ENCODE measurements at regions not wholly inside any gene's neighbourhood (a gene's known extent, or its start where the extent isn't known, plus 50 kb on each side); places are given as distances from the start of the nearest gene placed in this dataset.

DNA sequence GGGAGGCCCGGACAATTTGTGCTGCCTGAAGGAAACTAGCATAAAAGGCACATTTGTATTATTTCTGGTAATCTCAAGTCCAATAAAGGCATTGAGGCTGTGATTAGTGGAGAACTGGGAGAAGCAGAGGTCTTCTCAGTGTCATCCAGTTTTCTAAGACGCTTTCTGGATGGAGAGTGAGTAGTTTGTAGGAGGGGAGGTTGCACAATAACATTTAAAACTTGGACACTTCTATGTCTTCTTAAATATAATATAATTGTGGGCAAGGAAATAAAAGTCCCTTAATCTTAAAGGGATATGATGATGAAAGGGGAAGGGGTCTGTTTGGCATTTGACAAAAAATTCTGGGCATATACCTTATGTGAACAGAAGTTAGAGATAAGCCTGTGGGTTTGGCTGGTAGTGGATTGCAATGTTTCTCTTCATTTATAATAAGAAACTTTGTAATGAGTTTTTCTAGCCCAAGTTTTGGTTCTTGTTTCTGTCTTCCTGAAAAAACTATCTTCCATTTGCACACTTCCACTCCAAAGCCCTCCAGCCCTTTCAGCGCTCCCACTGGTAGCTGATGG lies 291.6 kb upstream of the TGFBR2 start:
- DNase-seq (ENCODE audit: low read depth, low spot score) (no peak), FAIRE-seq (no peak)
- Histone ChIP-seq H3K9me1 (ENCODE audit: control insufficient read depth, extremely low read depth, insufficient read depth, low read length) (no peaks in the 10 kb centered on the region), H3K9ac (ENCODE audit: control insufficient read depth, extremely low read depth, insufficient read depth, low read length) (no peak overlapping the region), H3K4me3 (ENCODE audit: control insufficient read depth in 2 of 3, extremely low read depth in 1 of 3, insufficient read depth in 2 of 3, low read depth in 1 of 3, low read length in 3 of 3) (no peak overlapping the region), H3K36me3 (ENCODE audit: control insufficient read depth in 2 of 2, extremely low read depth in 1 of 2, insufficient read depth in 2 of 2, low read length in 2 of 2) (no peaks in the 10 kb centered on the region), H3K27me3 (ENCODE audit: control insufficient read depth, extremely low read depth, insufficient read depth, low read length) (no peaks in the 10 kb centered on the region), H3K79me2 (ENCODE audit: control insufficient read depth, insufficient read depth, low read length) (no peaks in the 10 kb centered on the region), H3K4me2 (ENCODE audit: control insufficient read depth, extremely low read depth, insufficient read depth, low read depth, low read length) (no peak overlapping the region), H3K27ac (ENCODE audit: control insufficient read depth, insufficient read depth, low read length) (no peak overlapping the region), H3K4me1 (ENCODE audit: control insufficient read depth, extremely low read depth, insufficient read depth, low read length) (peaks cover 8% of the 10 kb centered on the region), H2AFZ (ENCODE audit: control insufficient read depth, low read length) (no peak overlapping the region), H3K9me3 (ENCODE audit: control insufficient read depth, low read depth, low read length) (peaks cover 2% of the 10 kb centered on the region), H4K20me1 (ENCODE audit: control insufficient read depth, extremely low read depth, insufficient read depth, low read length) (no peaks in the 10 kb centered on the region)
- TF ChIP-seq, protein P1, sequence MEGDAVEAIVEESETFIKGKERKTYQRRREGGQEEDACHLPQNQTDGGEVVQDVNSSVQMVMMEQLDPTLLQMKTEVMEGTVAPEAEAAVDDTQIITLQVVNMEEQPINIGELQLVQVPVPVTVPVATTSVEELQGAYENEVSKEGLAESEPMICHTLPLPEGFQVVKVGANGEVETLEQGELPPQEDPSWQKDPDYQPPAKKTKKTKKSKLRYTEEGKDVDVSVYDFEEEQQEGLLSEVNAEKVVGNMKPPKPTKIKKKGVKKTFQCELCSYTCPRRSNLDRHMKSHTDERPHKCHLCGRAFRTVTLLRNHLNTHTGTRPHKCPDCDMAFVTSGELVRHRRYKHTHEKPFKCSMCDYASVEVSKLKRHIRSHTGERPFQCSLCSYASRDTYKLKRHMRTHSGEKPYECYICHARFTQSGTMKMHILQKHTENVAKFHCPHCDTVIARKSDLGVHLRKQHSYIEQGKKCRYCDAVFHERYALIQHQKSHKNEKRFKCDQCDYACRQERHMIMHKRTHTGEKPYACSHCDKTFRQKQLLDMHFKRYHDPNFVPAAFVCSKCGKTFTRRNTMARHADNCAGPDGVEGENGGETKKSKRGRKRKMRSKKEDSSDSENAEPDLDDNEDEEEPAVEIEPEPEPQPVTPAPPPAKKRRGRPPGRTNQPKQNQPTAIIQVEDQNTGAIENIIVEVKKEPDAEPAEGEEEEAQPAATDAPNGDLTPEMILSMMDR (optimal IDR thresholded peaks at IDR 0.05 in 1 of 3, IDR thresholded peaks at IDR 0.05 in 1 of 3, conservative IDR thresholded peaks at IDR 0.05 in 1 of 3; ENCODE audit: extremely low read depth in 1 of 3, insufficient read depth in 2 of 3, low read length in 3 of 3): no peak
- no peak for TF ChIP-seq EZH2 (IDR thresholded peaks at IDR 0.05; ENCODE audit: low read length)
- dilution Hi-C loops (cut with MboI; ENCODE audit: extremely low pct_ligation_motif_present, low sequenced_read_pairs): no loop called here

DNA sequence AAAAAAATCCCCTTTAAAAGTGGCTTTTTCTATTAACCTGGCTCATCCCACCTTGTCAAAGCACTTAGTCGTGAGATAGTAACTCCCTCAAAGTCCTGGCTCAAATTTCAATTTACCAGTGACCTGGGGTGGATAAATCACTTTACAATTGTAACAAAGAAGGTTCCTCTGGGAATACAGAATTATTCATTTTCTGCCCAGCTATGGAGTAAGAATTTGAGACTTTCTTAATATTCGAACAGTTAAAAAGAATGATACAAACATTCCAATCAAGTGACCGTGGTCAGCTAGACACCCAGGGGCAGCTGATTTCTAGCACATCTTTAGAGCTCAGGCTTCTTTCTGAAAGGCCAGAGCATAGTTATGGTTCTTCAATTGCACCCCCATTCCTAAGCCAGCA lies 291.0 kb upstream of the TGFBR2 start:
- Histone ChIP-seq H3K4me2 (ENCODE audit: control insufficient read depth, extremely low read depth, insufficient read depth, low read depth, low read length) (no peak overlapping the region), H3K4me3 (ENCODE audit: control insufficient read depth in 2 of 3, extremely low read depth in 1 of 3, insufficient read depth in 2 of 3, low read depth in 1 of 3, low read length in 3 of 3) (no peak overlapping the region), H3K27me3 (ENCODE audit: control insufficient read depth, extremely low read depth, insufficient read depth, low read length) (no peaks in the 10 kb centered on the region), H2AFZ (ENCODE audit: control insufficient read depth, low read length) (no peak overlapping the region), H3K9me1 (ENCODE audit: control insufficient read depth, extremely low read depth, insufficient read depth, low read length) (no peaks in the 10 kb centered on the region), H3K79me2 (ENCODE audit: control insufficient read depth, insufficient read depth, low read length) (no peaks in the 10 kb centered on the region), H3K36me3 (ENCODE audit: control insufficient read depth in 2 of 2, extremely low read depth in 1 of 2, insufficient read depth in 2 of 2, low read length in 2 of 2) (no peaks in the 10 kb centered on the region), H3K9me3 (ENCODE audit: control insufficient read depth, low read depth, low read length) (peaks cover 2% of the 10 kb centered on the region), H3K27ac (ENCODE audit: control insufficient read depth, insufficient read depth, low read length) (no peak overlapping the region), H3K4me1 (ENCODE audit: control insufficient read depth, extremely low read depth, insufficient read depth, low read length) (peaks cover 8% of the 10 kb centered on the region), H3K9ac (ENCODE audit: control insufficient read depth, extremely low read depth, insufficient read depth, low read length) (no peak overlapping the region), H4K20me1 (ENCODE audit: control insufficient read depth, extremely low read depth, insufficient read depth, low read length) (no peaks in the 10 kb centered on the region)
- DNase-seq (ENCODE audit: low read depth, low spot score) (no peak), FAIRE-seq (no peak)
- dilution Hi-C loops (cut with MboI; ENCODE audit: extremely low pct_ligation_motif_present, low sequenced_read_pairs): no loop called here
- no peak for TF ChIP-seq EZH2 (IDR thresholded peaks at IDR 0.05; ENCODE audit: low read length)
- TF ChIP-seq, protein P1 (optimal IDR thresholded peaks at IDR 0.05 in 1 of 3, IDR thresholded peaks at IDR 0.05 in 1 of 3, conservative IDR thresholded peaks at IDR 0.05 in 1 of 3; ENCODE audit: extremely low read depth in 1 of 3, insufficient read depth in 2 of 3, low read length in 3 of 3): no peak
